NCI-H2196 (cell line): ENCODE measurements at regions not wholly inside any gene's neighbourhood (a gene's known extent, or its start where the extent isn't known, plus 50 kb on each side); places are given as distances from the start of the nearest gene placed in this dataset.
"Not testable (repeated sequence)": the region's sequence is repeated elsewhere in the genome, so short reads cannot be mapped to it uniquely, and the experiment has no call there.

Experiments used
- DNase-seq: peaks from one replicate; lab custom pipeline; 2025; ENCODE audit not compliant: unreplicated experiment; lab: John Stamatoyannopoulos, UW

DNA sequence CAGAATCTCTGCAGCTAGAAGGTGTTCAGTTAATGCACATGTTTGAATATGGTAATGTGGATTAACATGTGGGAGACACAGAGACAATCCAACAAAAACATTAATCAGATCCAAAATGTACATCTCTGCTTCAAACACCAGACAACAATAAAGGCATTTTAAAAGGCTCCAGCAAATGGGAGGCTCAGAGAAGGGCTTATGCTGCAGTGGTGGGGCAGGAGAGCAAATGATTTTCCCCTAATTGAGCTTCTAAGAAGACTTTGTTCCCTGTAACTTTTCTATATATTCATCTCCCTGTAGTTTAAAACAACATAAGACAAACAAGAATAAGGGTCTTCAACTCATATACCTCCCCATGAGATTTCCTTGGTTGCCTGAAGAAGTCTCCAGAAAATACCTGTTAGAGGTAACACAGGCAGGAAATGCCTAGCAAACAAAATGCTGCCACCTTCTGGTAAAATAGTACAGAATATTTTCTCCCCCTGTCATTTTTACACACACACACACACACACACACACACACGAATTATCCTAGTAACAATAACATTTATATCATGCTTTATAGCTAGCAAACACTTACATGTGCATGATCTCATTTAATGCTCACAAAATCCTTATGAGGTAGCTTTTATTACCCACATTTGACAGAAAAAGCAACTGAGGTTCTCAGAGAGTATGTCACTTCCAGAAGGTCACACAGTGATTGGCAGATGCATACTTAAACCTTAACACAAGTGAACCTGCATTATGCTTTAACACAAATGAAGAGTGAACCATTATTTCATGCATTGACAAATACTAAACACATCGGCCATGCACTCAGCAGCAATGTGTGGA, 123.4 kb upstream of the MB21D2 start:
- DNase-seq = peak; percentile 79

DNA sequence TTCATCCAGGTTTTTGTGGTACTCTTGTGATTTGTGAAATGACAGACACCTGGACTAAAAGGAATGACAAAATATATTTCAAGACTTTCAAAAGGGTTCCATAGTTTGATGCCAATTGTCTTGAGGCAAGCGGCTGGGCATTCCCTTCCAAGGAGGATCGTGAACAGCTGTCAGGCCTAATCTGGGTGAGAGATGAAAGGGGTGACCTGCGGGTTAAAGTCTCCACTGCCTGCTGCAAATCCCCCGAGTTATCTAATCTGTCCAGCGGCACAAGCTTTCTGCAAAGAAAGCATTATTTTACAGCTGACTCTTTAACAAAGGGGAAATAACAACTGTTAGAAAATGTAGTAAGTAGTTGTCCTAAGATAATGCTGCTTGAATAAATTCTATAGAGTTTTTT, 128.7 kb upstream of the MB21D2 start:
- no peak for DNase-seq

GRCh38 chr3:193047461-193047860, 129.8 kb upstream of the MB21D2 start:
- not testable (repeated sequence) for DNase-seq

DNA sequence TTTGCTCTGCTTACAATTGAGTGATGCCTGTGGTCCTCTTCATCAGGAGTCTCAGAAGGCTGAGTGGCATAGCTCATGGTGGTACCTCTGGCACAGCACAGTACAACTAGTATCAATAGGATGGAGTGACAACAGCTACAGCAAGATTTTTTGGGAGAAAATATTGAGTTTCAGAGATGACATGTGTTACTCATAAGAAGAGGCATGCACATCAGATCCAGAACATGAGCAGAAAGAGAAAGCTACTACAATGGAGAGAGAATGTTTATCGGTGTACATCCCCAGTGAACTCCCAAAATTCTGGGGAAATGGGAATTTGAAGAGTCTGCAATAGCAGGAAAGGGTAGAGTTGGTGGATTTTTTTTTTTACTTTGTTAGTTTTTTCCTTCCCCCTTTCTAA, 130.5 kb upstream of the MB21D2 start:
- DNase-seq = no peak

GRCh38 chr3:193049935-193050334, 132.3 kb upstream of the MB21D2 start:
- DNase-seq = no peak

- DNase-seq = no peak
These were observed 133.7 kb upstream of the MB21D2 start for GRCh38 chr3:193051314-193051713.

DNA sequence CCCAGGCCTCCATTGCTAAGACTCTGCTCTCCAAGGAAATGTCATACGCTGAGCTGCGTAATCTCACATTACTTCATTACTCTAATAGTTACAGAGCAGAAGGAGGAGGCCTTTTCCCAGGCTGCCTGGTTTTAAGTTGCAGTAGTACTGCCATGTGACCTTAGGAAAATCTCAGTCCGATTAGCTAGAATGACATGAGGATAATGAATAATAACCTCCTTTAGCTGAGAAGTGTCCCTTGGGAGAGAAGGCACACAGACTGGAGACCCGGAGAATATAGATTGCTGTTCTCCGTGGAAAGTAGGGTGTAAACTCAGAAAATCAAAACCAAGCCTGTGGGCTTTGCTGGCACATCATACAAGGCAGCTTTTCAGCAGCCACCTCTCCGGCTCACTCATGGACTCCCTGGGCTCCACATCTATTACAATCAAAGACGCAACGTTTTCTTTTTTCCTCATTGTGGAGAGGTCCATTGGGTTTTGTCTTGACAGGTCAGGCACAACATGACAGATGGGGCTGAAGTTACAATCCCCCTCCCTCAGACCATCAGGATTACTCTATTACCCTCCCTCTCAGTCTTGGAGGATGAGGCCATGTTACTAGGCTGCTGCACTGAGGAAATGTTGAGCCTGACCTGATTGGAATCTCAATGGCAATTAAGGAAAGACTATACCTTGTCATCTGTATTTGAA, 134.8 kb upstream of the MB21D2 start:
- no peak for DNase-seq

- no peak for DNase-seq
These were observed 135.4 kb upstream of the MB21D2 start for GRCh38 chr3:193053046-193053435.

DNA sequence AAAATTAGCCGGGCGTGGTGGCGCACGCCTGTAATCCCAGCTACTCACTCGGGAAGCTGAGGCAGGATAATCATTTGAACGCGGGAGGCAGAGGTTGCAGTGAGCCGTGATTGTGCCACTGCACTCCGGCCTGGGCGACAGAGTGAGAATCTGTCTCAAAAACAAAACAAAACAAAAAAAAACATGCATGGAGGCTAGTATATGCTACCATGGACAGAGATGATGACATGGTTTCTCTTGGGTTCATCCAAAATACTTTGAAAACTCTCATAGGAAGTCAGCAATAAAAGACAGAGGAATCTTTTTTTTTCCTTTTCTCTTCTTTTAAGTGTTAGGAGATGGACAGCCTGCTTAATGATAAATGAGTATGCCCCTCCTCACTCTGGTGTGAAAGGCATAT, 137.7 kb upstream of the MB21D2 start:
- DNase-seq = no peak

DNA sequence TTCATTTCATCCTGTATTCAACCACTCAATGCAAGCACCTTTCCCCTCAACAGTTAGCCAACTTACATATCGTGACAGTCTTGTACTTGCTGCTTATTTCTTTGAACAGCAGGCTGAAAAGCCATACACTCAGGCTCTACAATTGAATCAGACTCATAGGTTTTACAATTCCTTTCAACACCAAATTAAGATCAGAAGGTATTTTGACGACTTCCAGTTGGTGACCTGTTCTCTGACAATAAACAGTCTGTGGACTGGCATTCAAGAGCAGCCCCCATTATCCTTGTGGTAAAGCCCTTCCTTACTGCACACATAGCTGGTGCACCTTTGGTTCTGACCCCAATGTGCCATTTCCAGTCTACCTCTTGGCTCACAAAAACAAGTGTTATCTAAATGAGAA, 140.0 kb upstream of the MB21D2 start:
- DNase-seq = no peak

DNA sequence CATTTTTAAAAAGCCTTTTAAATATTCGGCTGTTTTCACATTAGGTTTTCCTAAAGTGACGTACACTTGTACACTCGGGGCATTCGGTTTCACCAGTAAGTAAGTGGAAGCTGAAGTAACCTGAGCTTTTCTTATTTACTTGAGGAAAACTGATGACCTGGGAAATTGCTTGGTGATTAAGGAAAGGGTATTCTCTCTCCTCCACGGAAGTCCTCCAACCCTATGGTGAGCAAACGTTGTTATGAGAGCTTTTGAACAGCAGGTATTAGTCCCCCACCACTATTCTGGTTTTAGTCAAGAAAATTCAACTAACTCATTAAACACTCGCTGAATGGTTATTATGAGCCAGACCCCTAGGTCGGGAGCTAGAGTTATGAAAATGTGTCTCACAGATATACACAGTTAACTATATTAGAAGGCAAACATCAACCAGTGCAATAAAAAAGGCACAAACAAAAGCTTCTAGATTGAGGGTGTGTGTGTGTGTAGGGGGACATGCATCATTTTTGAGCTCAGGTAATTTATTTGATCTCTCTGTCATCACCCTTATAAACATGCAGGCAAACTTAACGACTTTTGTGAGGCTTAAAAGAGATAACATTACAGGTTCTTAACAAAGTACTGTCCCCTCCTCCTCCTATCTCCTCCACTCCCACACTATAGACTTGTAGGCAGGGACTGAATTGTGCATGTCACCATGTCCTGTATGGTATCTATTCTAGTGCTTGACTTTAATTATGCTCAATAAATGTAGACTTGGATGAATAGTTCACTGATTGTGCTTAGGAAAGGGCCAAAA, 143.3 kb upstream of the MB21D2 start:
- DNase-seq = no peak

DNA sequence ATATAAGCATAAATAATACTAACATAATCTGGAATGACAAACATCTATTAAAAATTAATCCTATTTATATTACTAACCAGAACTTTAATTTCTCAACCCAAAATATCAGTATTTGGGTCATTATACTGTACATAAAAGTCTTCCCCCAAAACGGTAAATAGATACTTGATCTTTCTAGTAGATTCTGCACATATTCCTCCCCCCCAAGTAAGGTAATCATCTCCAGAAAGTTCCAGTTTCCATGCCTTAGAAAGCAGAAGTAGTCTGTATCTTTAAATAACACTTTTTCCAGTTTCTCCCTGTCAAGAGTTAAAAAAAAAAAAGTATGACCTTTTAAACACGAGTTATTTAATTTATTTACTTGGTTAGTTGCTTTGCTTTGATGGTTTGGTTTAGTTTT, 150.7 kb upstream of the MB21D2 start:
- DNase-seq = no peak

DNA sequence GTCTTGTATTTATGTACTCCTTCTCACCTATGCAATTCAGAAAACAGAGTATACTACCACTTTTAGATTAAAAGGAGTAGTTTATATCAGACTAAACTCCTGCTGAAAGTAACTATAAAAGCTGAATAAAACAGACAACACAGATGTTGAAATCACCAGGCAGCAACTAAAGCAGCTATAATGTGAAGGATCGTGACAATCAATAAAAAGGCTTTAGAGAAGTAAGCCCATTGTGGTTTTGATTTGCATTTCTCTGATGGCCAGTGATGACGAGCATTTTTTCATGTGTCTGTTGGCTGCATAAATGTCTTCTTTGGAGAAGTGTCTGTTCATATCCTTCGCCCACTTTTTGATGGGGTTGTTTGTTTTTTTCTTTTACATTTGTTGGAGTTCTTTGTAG, 152.1 kb upstream of the MB21D2 start:
- not testable (repeated sequence) for DNase-seq

- no peak for DNase-seq
These were observed 161.5 kb upstream of the MB21D2 start for GRCh38 chr3:193078996-193079753.

DNA sequence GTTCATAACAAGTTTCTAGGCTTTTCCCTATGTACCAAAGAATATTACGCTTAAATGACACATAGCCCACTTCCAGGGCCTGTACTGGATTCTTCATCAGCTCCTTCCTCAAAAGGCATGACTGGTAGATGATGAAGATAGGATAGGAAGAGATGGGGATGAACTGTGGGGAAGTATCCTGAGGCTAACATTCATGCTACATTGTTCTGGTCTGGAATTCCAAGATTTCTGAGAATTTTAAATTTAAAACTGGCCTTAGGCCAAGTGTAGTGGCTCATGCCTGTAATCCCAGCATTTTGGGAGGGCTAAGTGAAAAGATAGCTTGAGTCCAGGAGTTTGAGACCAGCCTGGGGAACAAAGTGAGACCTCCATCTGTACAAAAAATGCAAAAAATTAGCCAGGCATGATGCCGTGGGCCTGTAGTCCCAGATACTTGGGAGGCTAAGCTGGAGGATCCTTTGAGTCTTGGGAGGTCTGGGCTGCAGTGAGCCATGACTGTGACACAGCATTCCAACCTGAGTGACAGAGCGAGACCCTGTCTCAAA, 160.1 kb upstream of the PLAAT1 start:
- DNase-seq = no peak

DNA sequence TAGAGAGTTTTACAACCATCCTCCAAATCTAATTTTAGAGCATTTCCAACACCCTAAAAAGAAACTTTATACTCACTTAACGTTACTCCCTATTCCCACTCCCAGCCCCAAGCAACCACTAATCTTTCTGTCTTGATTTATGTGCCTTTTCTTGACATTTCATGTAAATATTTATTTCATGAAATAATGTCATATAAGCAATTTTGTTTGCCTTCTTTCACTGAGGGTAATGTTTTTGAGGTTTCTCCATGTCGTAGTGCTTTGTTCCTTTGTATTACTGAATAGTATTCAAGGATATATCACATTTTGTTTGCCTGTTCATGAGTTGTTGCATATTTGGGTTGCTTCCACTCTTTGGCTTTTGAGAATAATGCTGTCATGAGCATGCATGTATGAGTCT, 155.4 kb upstream of the PLAAT1 start:
- DNase-seq = no peak

DNA sequence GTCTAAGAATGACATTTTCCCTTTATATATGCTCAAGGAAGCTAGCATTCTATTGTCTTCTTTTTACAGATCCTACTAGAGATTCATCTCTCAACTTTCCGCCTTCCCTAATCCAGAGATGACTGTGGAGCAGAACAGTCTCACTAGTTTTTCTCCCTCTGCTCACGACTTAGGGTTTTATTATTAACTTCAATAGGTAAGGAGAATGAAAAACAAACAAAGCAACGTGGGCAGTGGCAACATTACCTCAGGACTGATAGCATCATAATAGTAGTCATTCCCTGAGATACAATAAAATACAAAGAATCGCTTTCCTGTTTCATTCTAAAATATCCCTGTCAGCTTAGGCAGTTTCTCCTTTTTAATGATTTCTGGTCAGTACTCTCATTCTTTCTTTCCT, 154.3 kb upstream of the PLAAT1 start:
- no peak for DNase-seq

- no peak for DNase-seq
These were observed 153.7 kb upstream of the PLAAT1 start for GRCh38 chr3:193087336-193087735.

- DNase-seq = peak; percentile 89
These were observed 145.7 kb upstream of the PLAAT1 start for GRCh38 chr3:193095366-193095765.

- DNase-seq = no peak
These were observed 144.9 kb upstream of the PLAAT1 start for GRCh38 chr3:193096076-193096475.
